SK-N-SH treated with all-trans-retinoic acid at 6 μM for 48 hours (cell line): ENCODE measurements at regions not wholly inside any gene's neighbourhood (a gene's known extent, or its start where the extent isn't known, plus 50 kb on each side); places are given as distances from the start of the nearest gene placed in this dataset.

Source experiments
- ATAC-seq: fragments of 200-7000 bp; cut with Tn5 transposase; 3 replicates; pipeline ENCODE4 v1.9.1; 2020; ENCODE audit warnings: mild to moderate bottlenecking, moderate library complexity
- ARNTL ChIP-seq: fragments of 450-650 bp; formaldehyde crosslinking; IDR thresholded peaks from 2 replicates; pipeline ENCODE4 v1.5.0; 2020; ENCODE audit warnings: low read depth, mild to moderate bottlenecking, moderate library complexity, borderline replicate concordance
- CREB5 ChIP-seq: fragments of 250-450 bp; sonication (Bioruptor Pico); IDR thresholded peaks from 2 replicates; pipeline ENCODE4 v1.5.1; 2020; ENCODE audit warnings: low read depth, mild to moderate bottlenecking, moderate library complexity
- CSDC2 ChIP-seq: fragments of 250-450 bp; sonication (Bioruptor Pico); IDR thresholded peaks from 2 replicates; pipeline ENCODE4 v1.5.0; 2020; ENCODE audit warnings: mild to moderate bottlenecking, moderate library complexity
- CSRNP3 ChIP-seq: fragments of 250-450 bp; sonication (Bioruptor Pico); IDR thresholded peaks from 2 replicates; pipeline ENCODE4 v1.5.1; 2021; ENCODE audit warnings: mild to moderate bottlenecking, moderate library complexity
- ESRRG ChIP-seq: fragments of 250-450 bp; sonication (Bioruptor Pico); IDR thresholded peaks from 2 replicates; pipeline ENCODE4 v1.6.1; 2021; ENCODE audit warnings: mild to moderate bottlenecking
- GLIS3 ChIP-seq: fragments of 250-450 bp; sonication (Bioruptor Pico); IDR thresholded peaks from 2 replicates; pipeline ENCODE4 v1.5.0; 2020; ENCODE audit warnings: mild to moderate bottlenecking, moderate library complexity
- ISL1 ChIP-seq: fragments of 250-450 bp; sonication (Bioruptor Pico); IDR thresholded peaks from 2 replicates; pipeline ENCODE4 v2.1.2; 2022; ENCODE audit warnings: mild to moderate bottlenecking, moderate library complexity
- OSR1 ChIP-seq: fragments of 250-450 bp; sonication (Bioruptor Pico); IDR thresholded peaks from 2 replicates; pipeline ENCODE4 v1.8.0; 2022; ENCODE audit warnings: moderate library complexity, mild to moderate bottlenecking, inconsistent platforms
- PATZ1 ChIP-seq: fragments of 250-450 bp; sonication (Bioruptor Pico); IDR thresholded peaks from 2 replicates; pipeline ENCODE4 v1.8.0; 2020; ENCODE audit warnings: mild to moderate bottlenecking, moderate library complexity, borderline replicate concordance
- POU6F1 ChIP-seq: fragments of 250-450 bp; sonication (Bioruptor Pico); IDR thresholded peaks from 2 replicates; pipeline ENCODE4 v1.8.0; 2021; ENCODE audit warnings: low read depth, mild to moderate bottlenecking, moderate library complexity, borderline replicate concordance
- RARB ChIP-seq: fragments of 250-450 bp; sonication (Bioruptor Pico); IDR thresholded peaks from 2 replicates; pipeline ENCODE4 v1.8.0; 2021; ENCODE audit warnings: mild to moderate bottlenecking, moderate library complexity
- SNAI2 ChIP-seq: fragments of 250-450 bp; sonication (Bioruptor Pico); IDR thresholded peaks from 2 replicates; pipeline ENCODE4 v1.5.0; 2020; ENCODE audit warnings: mild to moderate bottlenecking, moderate library complexity
- TCF4 ChIP-seq: fragments of 250-450 bp; sonication (Bioruptor Pico); IDR thresholded peaks from 2 replicates; pipeline ENCODE4 v1.8.0; 2021; ENCODE audit warnings: mild to moderate bottlenecking, moderate library complexity, borderline replicate concordance
- TOX ChIP-seq: fragments of 250-450 bp; sonication (Bioruptor Pico); IDR thresholded peaks from 2 replicates; pipeline ENCODE4 v1.8.0; 2021; ENCODE audit warnings: mild to moderate bottlenecking, moderate library complexity, borderline replicate concordance
- TSHZ2 ChIP-seq: fragments of 250-450 bp; sonication (Bioruptor Pico); IDR thresholded peaks from 2 replicates; pipeline ENCODE4 v1.5.0; 2020; ENCODE audit warnings: mild to moderate bottlenecking, moderate library complexity
- ZC3H10 ChIP-seq: fragments of 250-450 bp; sonication (Bioruptor Pico); IDR thresholded peaks from 2 replicates; pipeline ENCODE4 v1.5.1; 2021; ENCODE audit warnings: mild to moderate bottlenecking, moderate library complexity
- ZFP3 ChIP-seq: fragments of 250-450 bp; sonication (Bioruptor Pico); IDR thresholded peaks from 2 replicates; pipeline ENCODE4 v1.5.0; 2020; ENCODE audit warnings: mild to moderate bottlenecking, moderate library complexity
- ZNF565 ChIP-seq: fragments of 450-650 bp; formaldehyde crosslinking; conservative IDR thresholded peaks from 2 replicates; pipeline ENCODE4 v1.5.0; 2020; ENCODE audit warnings: low read depth, mild to moderate bottlenecking, moderate library complexity
- ZNF70 ChIP-seq: fragments of 450-650 bp; formaldehyde crosslinking; IDR thresholded peaks from 2 replicates; pipeline ENCODE4 v1.5.0; 2020; ENCODE audit warnings: mild to moderate bottlenecking, moderate library complexity
- ZNF8 ChIP-seq: fragments of 450-650 bp; formaldehyde crosslinking; IDR thresholded peaks from 2 replicates; pipeline ENCODE4 v1.5.0; 2020; ENCODE audit warnings: mild to moderate bottlenecking, moderate library complexity

GRCh38 chr9:120257483-120257882 is 322.5 kb downstream of the CDK5RAP2 start:
- no peak for ATAC-seq
- TF ChIP-seq POU6F1 (no peak), CREB5 (CRISPR knock-in tag) (no peak), GLIS3 (no peak), CSDC2 (no peak), ISL1 (no peak), ARNTL (CRISPR knock-in tag) (no peak), TOX (CRISPR knock-in tag) (no peak), ZNF70 (CRISPR knock-in tag) (no peak), ZC3H10 (no peak), ZFP3 (CRISPR knock-in tag) (no peak), CSRNP3 (CRISPR knock-in tag) (no peak), ZNF8 (CRISPR knock-in tag) (no peak)

GRCh38 chr9:120256146-120256545 is 323.8 kb downstream of the CDK5RAP2 start:
- no peak for ATAC-seq
- TF ChIP-seq POU6F1, result no peak
- no peak for TF ChIP-seq ZC3H10
- TF ChIP-seq CSRNP3 (CRISPR knock-in tag), result no peak
- no peak for TF ChIP-seq PATZ1 (CRISPR knock-in tag)
- no peak for TF ChIP-seq SNAI2 (CRISPR knock-in tag)
- TF ChIP-seq ZNF70 (CRISPR knock-in tag), result no peak
- no peak for TF ChIP-seq TSHZ2 (CRISPR knock-in tag)
- no peak for TF ChIP-seq RARB (CRISPR knock-in tag)
- TF ChIP-seq TOX (CRISPR knock-in tag), result no peak
- no peak for TF ChIP-seq TCF4 (CRISPR knock-in tag)
- TF ChIP-seq OSR1 (CRISPR knock-in tag), result no peak
- TF ChIP-seq ZNF565 (CRISPR knock-in tag), result no peak
- TF ChIP-seq CREB5 (CRISPR knock-in tag), result no peak
- no peak for TF ChIP-seq ZFP3 (CRISPR knock-in tag)
- no peak for TF ChIP-seq ESRRG (CRISPR knock-in tag)
- TF ChIP-seq ARNTL (CRISPR knock-in tag), result no peak
- no peak for TF ChIP-seq ZNF8 (CRISPR knock-in tag)
